ENCODE measurements at regions not wholly inside any gene's neighbourhood (a gene's known extent, or its start where the extent isn't known, plus 50 kb on each side); places are given as distances from the start of the nearest gene placed in this dataset.

DNA sequence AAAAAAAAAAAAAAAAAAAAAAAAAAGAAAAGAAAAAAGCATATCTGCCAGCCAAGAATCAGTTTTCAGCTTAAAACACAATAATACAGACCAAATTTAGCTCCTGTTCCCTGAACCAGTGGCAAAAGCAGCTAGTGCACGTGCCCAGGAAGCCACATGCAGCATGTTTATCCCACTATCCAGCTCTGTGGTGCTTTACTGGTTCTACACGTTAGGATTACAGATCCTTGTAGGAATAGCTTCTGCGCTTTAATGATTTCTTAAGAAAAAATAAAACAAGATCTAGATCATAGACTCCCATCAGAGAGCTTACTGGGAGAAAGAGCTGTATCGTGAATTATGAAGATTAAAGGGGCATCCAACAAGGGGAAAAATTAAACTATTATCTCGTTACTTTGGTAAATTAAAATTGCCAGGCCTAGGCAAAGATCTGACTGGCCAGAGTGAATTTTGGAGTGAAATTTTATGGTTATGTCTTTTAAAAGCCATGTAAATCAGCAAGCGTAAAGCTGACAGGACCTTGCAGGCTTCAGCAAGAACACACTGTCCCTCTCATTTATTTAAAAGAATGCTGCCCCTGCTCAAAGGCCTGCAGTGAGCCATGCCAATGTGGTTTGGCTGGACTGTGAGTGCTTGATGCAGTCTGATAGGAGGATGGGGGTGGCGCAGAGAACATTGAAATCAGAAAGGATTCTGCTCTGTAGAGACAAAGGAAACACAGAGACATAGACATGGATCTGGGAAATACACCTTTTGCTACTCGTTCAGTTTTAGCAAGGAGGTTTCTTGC lies 177.3 kb upstream of the PHYHIPL start:
- DNase-seq: no peak

DNA sequence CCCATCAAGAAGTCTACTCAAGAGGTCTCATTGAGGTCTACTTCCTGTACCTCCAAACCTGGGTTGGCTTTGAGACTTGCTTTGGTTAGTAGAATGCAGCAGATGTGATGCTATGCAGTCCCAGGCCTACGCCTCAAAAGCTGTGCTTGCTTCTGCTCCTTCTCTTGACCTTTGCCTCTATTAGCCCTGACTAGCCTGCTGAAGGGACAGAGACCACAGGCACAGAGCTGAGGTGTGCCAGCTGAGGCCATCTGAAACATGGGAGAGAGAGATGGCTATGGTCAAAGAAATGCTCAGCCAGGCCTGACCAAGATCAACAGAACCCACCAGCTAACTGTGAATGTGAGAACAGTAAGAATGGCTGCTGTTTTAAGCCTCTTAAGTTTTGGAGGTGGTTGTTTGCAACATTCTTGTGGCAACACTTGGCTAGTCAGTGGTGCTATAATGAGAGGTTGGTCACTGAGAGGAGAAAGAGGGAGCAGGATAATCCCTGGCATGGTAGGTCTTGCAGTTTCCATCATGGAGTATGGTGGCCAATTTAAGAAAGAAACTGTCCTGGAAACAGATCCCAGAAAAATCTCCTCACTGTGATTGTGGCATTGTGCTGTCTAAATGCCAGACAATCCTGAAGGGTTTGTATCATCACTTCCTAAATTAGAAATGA lies 176.1 kb upstream of the PHYHIPL start:
- DNase-seq: no peak

DNA sequence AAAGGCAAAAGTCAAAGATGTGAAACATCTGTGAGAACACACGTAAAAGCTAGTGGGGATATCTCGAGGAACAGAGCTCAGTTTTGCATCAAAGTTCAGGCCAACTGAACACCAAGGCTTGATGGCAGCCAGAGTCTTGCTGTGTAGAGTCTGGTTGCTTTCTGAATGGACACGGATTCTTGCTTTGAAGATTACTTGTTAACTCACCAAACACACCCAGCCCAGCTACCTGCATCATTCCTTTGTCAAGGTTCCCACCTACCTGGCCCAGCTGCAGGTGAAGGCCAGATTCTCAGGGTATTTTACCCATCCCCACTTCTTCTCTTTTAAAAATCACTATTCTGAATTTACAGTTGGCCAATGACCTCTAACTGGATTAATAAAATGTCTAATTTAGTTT lies 174.4 kb upstream of the PHYHIPL start:
- DNase-seq: no peak

DNA sequence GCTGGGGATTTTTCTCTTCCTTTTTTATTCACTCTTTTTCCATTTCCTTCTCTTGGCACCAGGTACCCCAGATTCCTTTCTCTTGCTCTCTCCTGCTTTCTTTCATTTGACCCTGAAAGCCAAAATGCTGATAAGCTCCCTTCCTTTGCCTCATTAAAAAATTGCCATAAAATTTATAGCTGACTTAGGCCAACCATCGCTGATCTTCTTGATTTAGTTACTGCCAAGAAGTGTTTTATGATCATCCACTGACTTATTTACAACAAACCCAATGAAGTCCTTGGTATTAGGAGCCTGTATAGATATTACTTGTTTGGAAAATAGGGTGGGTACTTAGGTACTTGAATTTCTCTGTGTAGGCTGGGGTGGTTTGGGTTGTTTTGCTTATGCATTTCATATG lies 173.2 kb upstream of the PHYHIPL start:
- DNase-seq: no peak

DNA sequence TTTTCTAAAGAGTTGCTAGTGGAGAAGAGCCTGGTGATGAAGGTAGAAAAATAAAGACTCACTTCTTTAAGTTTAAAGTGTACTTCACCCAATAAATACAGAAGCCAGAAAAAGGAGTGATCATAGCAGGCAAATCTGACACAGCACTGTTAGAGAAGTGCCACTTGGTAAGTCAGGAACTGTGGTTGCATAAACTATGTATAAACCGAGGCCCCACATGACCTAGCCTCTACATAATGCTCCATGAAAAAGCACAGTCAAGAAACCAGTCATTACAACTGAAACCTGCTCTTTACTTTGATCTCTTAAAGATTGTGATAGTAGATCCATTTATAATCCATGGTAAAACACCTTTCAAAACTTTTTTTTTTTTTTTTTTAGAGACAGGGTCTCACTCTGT lies 172.1 kb upstream of the PHYHIPL start:
- no peak for DNase-seq

DNA sequence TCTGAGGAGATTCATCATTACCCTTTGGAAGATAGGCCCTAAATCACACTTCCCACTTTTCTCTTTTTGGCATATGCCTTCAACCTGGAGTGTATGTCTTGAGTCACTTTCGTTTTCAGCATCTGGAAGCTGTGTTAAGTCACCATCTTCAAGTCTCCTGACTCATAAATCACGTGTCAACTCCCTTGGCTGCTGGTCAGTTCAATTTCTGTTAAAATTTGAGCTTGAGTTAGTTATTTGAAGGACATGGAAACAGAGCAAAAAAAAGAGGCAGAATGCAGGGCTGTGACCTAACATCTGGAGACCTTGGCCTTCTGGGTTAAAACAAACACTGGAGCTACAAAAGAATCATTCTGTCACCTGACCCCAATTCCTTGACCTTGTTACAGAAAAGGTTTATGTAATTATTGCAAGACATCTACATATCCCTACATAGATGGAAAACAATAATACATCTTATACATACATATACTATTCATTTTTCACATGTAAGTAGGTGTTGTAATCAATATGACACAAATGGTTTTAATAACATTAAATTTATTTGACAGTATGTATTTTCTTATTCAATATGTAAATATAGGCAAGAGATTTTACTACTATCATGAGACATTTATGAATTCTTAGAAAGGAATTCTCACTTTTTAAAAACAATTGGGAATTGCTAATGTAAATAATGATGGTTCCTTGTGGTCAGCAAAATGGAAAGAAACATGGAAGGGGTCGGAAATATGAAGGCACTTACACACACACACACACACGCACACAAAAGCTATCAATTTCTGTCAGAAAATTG lies 169.7 kb upstream of the PHYHIPL start:
- DNase-seq: no peak

DNA sequence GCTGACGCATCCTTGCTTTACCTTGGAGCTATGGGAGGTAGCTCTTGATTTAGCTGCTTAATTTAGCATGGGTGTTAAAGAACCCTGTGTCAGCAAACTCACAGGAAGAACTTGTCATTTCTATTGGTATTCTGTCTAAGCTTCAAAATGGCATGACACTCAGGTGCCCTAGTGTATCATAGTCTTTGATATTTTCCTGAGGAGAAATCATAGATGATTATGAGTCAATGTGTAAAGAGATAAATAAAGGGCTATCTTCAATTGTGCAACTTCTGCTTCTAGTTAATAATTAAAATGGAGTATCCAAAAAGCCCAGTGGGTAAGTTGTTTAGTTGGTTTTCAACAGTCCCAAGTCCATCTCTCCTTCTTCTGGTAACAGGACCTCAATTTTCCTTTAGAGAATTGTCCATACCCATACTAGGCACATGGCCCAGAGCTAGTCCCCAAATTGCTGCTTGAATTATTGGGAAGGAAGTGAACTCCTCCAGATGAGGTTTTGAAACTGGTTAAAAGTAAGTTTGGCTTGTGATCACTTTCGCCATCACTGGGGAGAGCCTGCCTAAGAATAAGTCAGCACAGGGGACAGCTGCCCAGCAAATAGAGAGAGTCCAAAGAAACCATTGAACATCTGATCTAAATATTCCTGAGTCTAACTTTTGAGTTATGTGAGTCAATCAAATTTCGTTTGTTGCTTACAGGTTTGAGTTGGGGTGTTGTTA lies 169.0 kb upstream of the PHYHIPL start:
- DNase-seq: peak; percentile 5

DNA sequence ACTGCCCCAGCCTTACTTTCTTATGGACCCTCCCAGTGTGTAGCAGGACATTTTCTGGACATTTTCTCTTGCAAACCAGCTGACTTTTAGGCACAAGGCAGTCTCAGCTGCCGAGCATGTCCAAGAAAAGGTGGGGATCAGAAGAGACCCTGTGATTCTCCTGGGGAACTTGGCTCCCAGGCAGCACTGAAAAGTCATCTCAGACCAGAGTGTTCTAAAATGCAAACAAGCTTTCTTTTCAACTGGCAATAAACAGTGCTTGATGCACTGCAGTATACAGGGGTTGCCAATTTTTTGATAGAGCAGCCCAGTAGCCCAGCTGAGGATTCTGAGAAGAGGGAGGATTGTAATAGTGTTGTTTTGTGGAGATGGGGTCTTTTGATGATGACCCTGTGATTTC lies 168.0 kb upstream of the PHYHIPL start:
- DNase-seq: no peak

DNA sequence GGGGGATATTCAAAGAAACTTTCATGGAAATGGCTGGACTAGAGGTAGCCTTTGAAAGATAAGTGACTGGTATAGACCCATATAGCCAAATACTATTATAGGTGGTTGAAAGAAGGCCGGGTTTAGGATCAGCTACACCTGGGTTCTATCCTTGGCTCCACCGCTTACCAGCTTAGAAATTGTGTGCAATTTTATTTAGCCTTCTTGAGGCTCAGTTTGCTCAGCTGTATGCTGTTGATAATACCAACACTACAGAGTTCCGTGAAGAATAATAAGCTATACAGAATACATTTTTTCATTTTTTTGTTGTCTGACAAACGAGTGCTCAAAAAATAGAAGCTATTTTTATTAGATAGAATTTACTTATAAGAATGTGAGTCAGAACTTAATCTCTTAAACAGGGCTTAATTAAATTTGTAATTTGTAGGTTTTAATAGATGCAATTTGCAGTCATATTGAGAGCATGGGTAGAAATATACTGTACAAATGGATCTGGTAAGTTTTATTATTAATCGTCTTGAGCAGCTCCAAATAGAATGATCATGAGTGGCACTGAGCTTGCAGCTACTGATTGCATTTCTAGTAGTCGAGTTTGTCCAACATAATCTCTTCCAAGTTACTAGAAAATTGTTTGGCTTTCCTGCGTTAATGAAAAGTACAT lies 164.3 kb upstream of the PHYHIPL start:
- DNase-seq: no peak

DNA sequence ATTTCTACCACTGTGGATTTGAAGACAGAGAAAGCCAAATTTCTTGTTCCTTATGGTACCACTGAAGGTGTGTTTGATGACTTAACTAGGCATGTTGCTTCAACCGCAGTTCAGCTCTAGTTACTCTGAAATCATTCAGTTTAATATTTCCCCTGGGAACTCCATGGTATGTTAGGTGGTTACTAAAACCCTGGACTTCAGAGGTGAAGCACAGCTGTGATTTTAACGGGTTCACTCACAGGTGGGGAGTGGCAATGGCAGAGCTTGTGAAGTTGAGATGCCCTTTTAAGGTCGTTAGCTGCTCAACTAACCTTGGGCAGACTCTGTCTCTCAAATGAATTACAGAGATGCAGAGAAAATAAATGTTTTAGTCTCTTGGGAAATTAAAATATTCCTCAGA lies 163.6 kb upstream of the PHYHIPL start:
- DNase-seq: no peak

DNA sequence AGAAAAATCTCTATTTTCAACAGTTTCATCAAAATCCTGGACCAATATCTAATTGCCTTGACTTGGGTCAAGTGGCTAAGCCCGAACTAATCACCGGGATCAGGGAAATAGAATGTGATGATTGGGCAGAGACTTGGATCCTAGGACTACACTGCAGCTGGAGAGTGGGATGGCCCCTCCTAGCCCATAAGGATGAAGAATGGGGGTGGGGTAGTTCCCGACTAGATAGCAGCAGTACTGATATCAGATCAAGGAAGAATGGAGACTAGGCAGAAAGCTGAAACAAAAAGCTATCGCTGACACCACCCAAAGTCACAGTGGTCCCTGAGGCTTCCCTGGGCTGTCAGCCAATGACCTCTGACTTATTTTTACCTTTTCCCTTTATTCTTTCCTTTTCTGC lies 160.4 kb upstream of the PHYHIPL start:
- DNase-seq: no peak

DNA sequence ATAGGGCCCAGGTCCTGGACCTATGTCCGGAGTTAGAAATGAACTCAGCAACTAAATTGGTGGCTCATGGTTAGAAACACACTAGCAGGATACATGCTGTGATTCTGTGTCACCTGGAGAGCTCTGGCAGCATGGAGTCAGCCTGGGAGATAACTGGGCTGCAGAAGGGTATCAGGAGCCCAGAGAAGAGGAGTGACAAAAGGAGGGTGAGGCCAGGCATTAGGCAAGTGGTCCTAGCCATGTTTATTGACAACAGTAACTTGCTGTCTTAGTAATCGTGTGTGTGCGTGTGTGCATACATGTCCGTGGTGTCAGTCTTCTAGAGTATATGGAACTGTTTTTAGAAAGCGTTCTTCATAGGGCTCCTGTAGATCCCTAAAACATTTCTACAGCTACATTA lies 157.5 kb upstream of the PHYHIPL start:
- no peak for DNase-seq

DNA sequence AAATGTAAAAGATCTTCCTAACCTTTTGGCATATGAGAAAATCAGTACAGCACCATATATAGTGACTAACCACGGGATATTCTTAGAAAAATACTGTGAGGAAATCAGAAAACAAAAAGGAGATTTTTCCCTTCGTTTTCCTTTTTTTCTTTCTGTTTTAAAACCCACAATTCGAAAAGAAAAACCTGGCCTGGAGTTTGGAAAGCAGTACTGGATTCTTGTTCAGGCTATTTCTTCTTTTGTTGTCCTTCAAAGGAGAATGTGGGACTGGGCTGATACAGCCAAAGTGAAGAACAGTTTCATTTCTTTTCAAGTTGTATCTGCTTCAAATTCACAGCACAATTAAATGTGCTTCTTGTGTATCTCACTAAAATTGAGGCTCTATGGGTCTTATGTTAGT lies 156.8 kb upstream of the PHYHIPL start:
- DNase-seq: no peak

DNA sequence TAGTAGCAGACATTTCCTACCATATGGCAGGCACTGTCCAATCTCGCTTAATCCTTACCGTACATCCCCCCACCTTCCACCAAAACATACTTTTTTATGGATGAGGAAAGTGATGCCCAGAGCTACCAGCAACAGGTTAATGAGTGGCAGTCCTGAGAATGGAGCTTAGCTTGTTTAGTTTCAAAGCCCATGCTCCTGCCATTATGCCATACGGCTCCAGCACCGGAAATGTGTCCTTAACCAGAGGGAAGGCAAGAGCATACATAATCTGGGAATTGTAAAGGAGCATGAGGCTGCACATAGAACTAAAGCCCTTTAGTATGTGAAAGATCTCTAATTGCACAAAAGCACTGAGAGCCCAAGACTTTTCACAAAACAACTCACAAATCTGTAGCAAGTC lies 155.9 kb upstream of the PHYHIPL start:
- no peak for DNase-seq

DNA sequence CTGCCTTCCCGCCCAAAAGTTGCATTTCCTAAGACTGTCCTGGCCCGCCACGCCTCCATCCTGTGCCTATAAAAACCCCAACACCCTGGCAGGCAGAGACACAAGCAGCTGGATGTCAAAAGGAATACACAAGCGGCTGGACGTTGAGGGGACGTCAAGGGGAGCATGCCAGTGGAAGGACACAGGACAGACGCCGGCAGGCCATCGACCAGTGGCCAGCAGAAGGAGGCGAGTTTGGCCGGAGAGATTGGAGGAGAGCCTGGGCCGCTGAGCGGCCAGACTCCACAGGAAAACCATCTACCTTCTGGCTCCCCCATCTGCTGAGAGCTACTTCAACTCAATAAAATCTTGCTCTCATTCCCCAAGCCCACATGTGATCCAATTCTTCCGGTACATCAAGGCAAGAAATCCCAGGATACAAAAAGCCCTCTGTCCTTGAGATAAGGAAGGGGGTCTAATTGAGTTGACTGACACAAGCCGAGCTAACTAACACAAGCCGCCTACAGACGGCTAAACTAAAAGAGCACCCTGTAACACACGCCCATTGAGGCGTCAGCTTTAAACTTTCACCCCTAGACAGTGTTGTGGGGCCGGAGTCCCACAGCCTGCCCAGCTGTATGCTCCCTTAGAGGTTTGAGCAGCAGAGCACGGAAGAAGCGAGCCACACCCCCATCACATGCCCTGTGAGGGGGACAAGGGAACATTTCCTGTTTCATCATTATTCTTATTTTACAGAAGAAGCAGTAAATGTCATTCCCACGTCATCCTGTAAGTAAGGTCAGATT lies 150.3 kb upstream of the PHYHIPL start:
- no peak for DNase-seq

DNA sequence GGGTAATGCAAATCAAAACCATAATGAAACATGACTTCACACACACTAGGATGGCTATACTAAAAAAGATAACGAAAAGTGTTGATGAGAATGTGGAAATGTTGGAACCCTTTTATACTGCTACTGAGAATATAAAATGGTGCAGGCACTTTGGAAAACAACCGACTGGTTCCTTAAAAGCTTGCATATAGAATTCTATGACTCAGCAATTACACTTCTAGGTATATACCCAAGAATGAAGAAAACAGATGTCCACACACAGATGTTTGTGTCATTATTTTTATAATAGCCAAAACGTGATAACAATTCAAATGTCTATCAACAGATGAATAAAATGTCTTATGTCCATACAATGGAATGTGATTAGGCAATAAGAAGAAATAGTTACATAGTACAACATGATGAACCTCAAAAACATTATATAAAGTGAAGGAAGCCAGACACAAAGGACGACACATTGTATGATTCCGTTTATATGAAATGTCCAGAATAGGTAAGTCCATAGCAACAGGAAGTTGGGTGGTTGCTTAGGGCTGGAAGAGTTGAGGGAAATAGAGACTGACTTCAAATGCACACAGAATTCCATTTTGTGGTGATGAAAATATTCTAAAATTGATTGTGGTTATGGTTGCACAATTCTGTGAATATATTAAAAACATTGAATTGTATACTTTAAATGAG lies 148.3 kb upstream of the PHYHIPL start:
- no peak for DNase-seq

DNA sequence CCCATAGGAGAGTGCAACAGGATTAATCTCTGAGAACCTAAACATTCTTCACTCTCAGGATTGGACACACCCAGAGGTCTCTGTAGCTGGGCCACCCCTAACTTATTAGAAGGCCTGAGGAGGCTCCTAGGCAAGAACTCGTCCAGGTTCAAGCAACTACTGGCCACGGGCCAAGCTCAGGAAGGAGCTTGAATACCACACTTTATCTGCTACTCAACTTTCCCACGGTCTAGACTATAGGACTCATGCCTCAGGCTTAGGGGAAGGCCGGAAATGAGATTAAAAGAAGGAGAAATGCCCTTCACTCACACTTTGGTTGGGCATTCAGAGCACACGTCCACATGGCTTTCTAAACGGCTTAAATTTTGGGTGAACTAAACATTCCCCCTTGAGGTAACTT lies 142.8 kb upstream of the PHYHIPL start:
- DNase-seq: no peak

DNA sequence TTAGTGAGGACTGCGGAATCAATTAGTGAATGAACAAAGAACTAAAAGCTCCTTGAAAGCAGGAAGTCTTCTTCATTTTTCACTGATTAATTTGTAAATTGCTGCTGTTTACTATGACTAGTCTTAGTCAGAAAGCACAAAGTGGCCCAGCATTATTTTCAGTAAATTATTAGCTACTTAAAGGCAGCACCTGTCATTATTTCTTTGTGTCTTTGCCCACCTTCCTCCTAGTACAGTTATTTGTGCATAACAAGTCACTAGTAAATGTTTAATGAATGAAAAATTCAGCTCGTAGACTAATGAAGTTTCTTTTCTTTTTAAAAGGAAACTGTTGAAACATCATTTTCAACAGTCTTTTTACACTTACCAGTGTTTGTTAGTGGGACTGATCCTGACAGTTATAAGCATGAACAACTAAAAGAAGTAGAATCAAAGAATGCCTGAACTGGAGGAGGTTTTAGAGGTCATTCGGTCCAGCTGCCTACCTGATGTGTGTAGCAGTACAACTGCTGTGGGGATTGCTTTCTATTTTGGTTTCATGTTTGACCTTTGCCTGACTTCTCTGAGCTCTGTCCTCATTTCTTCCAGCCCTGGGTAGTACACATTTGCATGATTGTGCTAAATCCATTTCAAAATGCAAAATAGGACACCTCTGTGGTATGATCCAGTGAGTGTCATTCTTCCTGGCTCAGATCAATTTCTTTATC lies 140.0 kb upstream of the PHYHIPL start:
- no peak for DNase-seq

DNA sequence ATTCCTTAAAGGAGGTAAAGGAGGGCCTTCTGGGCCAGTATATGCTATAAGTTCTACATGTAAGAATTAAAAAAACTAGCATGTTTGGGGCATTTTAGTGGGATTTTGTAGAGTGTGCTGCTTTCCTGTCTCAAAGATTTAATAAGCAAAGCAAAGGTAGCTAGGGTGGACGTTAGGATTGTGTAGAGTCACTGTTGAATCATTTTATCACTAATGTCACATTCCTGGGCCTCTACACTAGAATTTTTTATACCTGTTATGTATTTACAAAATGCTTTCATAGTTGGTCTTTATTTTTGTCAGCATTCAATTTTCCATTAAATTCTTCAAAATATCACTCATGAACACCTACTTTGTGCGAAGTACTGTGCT lies 139.4 kb upstream of the PHYHIPL start:
- DNase-seq: no peak

DNA sequence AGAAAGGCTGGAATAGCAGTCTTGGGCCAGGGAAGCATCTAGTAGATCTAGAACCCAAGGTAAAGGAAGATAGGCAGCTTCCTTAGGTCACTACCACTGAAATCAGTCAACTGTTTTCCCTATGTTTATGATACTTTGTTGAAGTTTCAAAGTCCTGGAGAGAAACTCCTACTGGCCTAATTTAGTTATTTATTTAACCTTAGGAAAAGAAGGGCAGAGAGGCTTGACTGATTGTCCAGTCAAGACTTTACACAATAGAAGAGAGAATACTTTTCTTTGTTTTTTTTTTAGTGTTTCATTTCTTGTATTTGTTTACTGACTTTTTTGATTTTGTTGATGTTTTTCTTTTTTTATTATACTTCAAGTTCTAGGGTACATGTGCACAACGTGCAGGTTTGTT lies 138.9 kb upstream of the PHYHIPL start:
- DNase-seq: no peak
